ENCODE measurements at regions not wholly inside any gene's neighbourhood (a gene's known extent, or its start where the extent isn't known, plus 50 kb on each side); places are given as distances from the start of the nearest gene placed in this dataset.

DNA sequence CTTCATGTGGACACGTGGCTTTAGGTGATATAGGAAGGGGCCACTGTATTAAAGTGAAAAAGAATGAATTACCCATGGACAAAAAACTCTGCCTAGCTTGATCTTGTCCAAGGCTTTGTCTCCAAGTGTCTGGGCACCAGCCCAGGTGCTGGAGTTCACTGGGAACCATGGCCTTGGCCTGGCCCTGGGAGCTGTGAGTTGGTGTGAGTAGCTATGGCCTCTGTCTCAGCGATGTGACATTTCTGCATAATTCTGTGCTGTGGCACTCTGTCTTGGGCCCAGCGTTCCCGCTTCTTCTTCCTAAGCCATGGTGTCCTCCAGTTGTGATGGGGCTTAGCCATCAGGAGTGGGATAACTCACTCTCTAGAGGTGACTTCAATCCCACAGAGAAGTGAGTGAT is 119.0 kb upstream of the PPP2R2D start:
- no peak for DNase-seq (ENCODE audit: low read depth)
- TF ChIP-seq, protein P1, sequence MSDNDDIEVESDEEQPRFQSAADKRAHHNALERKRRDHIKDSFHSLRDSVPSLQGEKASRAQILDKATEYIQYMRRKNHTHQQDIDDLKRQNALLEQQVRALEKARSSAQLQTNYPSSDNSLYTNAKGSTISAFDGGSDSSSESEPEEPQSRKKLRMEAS (IDR thresholded peaks at IDR 0.05; ENCODE audit: low read depth, low read length), result no peak
- TF ChIP-seq POLR2A (IDR thresholded peaks at IDR 0.05; ENCODE audit: extremely low read depth, insufficient read length) (no peak), MYC (IDR thresholded peaks at IDR 0.05; ENCODE audit: low read depth, low read length) (no peak)
- TF ChIP-seq, protein P2, sequence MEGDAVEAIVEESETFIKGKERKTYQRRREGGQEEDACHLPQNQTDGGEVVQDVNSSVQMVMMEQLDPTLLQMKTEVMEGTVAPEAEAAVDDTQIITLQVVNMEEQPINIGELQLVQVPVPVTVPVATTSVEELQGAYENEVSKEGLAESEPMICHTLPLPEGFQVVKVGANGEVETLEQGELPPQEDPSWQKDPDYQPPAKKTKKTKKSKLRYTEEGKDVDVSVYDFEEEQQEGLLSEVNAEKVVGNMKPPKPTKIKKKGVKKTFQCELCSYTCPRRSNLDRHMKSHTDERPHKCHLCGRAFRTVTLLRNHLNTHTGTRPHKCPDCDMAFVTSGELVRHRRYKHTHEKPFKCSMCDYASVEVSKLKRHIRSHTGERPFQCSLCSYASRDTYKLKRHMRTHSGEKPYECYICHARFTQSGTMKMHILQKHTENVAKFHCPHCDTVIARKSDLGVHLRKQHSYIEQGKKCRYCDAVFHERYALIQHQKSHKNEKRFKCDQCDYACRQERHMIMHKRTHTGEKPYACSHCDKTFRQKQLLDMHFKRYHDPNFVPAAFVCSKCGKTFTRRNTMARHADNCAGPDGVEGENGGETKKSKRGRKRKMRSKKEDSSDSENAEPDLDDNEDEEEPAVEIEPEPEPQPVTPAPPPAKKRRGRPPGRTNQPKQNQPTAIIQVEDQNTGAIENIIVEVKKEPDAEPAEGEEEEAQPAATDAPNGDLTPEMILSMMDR (IDR thresholded peaks at IDR 0.05; ENCODE audit: low read depth, low read length), result no peak

DNA sequence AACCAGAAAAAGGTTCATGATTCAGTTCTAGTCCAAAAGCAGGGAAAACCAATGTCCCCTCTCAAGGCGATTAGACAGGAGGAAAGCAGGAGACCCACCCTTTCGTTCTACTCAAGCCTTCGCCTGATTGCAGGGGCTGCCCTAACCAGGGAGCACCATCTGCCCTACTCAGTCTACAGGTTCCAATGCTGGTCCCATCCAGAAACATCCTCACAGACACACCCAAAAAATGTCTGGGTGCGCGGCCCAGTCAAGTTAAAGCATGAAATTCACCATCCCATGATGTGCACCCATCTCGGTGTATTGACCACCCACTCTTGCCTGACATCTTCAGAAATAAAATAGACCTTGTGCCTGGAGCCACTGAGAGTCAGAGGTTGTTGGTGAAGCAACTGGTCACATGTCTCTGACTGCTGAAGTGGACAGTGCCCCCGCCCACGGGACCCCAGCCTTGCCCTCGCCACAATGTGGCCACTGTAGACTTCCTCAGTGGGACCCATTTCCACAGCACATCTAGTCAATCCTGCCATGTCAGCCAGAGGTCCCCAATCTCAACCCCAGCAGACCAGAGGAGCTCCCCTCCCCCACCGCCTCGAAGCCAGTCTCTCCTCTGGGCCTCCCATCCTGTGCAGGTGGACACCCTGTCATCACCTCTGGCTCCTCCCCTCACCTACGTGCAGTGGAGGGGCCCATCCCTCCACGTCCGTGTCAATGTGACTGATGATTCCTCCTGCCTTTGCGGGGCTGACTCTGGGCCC is 116.3 kb upstream of the PPP2R2D start:
- H3K4me3 ChIP-seq (ENCODE audit: low read depth, low read length), result no peak overlapping the region
- TF ChIP-seq POLR2A (IDR thresholded peaks at IDR 0.05; ENCODE audit: extremely low read depth, insufficient read length), result no peak
- TF ChIP-seq, protein P2 (IDR thresholded peaks at IDR 0.05; ENCODE audit: low read depth, low read length), result no peak
- TF ChIP-seq MYC (IDR thresholded peaks at IDR 0.05; ENCODE audit: low read depth, low read length), result no peak
- DNase-seq (ENCODE audit: low read depth), result no peak

More for the DNA sequence above, 119.0 kb upstream of the PPP2R2D start:
- H3K4me3 ChIP-seq (ENCODE audit: low read depth, low read length), result no peak overlapping the region

DNA sequence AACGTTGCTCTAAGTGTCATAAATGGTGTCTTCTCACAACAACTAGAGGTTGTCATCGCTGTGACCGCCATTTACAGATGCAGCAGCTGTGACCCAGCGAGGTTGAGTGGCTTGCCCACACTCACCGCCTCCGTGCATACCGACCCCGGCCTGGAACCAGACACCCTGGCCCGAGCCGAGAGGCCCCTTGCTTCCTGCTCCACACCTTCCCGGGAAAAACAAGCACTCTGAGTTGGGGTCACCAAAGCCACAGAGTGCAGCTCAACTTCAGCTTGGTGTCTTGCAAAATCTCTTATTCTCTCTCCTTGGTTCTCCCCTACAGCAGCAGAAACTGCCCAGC is 115.7 kb upstream of the PPP2R2D start:
- TF ChIP-seq MYC (IDR thresholded peaks at IDR 0.05; ENCODE audit: low read depth, low read length), result no peak
- no peak for TF ChIP-seq POLR2A (IDR thresholded peaks at IDR 0.05; ENCODE audit: extremely low read depth, insufficient read length)
- TF ChIP-seq, protein P2 (IDR thresholded peaks at IDR 0.05; ENCODE audit: low read depth, low read length), result no peak
- TF ChIP-seq, protein P1 (IDR thresholded peaks at IDR 0.05; ENCODE audit: low read depth, low read length), result no peak
- no peak for DNase-seq (ENCODE audit: low read depth)
- no peak overlapping the region for H3K4me3 ChIP-seq (ENCODE audit: low read depth, low read length)

DNA sequence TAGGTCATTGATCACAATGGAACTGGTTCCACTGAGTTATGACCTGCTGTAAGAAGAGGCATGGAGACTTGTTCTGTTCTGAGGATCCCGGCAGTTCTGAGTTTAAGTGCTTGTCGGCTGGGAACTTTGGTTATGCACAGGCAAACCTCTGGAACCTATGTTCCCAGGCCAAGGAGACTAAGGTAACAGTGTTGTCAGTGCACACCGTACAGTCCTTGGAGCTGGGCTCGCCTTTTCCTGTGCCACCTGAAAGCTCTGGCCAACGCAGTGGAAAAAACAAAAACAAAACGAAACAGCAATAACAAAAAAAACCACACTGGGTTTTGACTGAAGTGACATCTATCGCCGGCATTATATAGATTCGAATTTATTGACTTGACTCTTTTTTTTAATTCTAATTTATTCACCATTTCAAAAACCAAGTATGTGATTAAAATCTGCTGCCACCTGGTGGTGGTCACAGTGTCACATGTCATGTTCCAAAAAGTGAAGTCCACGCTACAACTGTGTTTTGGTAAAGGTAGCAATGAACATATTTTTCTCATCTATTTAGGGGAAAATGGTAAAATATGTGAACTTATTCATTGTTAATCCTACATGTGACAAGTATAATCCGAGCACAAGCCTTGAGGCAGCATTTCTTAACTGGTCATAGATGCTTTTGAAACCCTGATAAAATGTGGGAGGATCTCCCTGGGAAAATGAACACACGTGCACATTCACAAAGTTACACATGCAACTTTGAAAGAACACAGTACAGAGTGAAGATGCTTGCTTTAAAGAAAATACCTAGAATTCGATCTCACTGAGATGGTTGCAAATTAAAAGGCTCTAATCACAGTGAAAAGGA is 113.8 kb upstream of the PPP2R2D start:
- no peak overlapping the region for H3K4me3 ChIP-seq (ENCODE audit: low read depth, low read length)
- TF ChIP-seq, protein P2 (IDR thresholded peaks at IDR 0.05; ENCODE audit: low read depth, low read length), result peak; percentile 74
- peak; percentile 49; the same call in 1 of the 2 replicates for TF ChIP-seq MYC (IDR thresholded peaks at IDR 0.05; ENCODE audit: low read depth, low read length)
- no peak for TF ChIP-seq POLR2A (IDR thresholded peaks at IDR 0.05; ENCODE audit: extremely low read depth, insufficient read length)
- TF ChIP-seq, protein P1 (IDR thresholded peaks at IDR 0.05; ENCODE audit: low read depth, low read length), result peak; percentile 86
- peak; percentile 54 for DNase-seq (ENCODE audit: low read depth)

DNA sequence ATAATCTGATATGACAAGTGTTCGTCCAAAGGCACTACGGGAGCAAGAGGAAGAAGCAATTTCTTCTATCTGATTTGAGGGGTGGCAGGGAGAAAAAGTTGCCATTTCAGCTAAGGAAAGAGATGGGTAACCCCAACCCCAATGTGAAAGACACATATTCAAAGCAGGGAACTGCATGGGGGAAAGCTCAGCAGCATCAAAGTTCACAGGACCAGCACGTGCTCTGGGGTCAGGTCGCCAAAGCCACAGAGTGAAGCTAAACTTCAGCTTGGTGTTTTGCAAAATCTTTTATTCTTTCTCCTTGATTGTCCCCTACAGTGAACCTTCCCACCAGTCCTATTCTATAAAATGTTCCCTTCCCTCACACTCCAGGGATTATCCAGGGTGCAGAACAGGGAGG is 112.8 kb upstream of the PPP2R2D start:
- no peak overlapping the region for H3K4me3 ChIP-seq (ENCODE audit: low read depth, low read length)
- no peak for DNase-seq (ENCODE audit: low read depth)
- TF ChIP-seq, protein P1 (IDR thresholded peaks at IDR 0.05; ENCODE audit: low read depth, low read length), result no peak
- no peak for TF ChIP-seq POLR2A (IDR thresholded peaks at IDR 0.05; ENCODE audit: extremely low read depth, insufficient read length)

DNA sequence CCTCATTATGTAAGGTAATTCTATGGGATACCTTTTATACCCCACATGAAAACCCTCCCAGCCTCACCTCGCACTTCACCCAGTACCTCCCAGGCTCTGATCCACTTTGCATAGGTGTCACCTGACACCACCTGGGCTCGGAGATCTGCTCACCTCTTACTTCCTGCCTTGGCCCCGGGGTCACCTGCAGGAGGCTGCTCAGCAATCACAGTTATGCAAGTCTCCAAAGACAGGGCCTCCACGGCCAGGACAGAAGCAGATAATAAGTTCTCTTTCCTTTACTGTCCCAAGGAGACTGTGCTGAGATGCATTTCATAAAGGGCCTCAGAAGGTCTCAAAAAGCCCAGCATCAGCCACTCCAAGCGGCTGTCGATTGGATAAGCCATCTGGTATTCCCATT is 112.4 kb upstream of the PPP2R2D start:
- DNase-seq (ENCODE audit: low read depth), result no peak
- TF ChIP-seq, protein P1 (IDR thresholded peaks at IDR 0.05; ENCODE audit: low read depth, low read length), result no peak
- no peak overlapping the region for H3K4me3 ChIP-seq (ENCODE audit: low read depth, low read length)

Measured in NB4 (cell line).